ENCODE measurements at regions not wholly inside any gene's neighbourhood (a gene's known extent, or its start where the extent isn't known, plus 50 kb on each side); places are given as distances from the start of the nearest gene placed in this dataset.

DNA sequence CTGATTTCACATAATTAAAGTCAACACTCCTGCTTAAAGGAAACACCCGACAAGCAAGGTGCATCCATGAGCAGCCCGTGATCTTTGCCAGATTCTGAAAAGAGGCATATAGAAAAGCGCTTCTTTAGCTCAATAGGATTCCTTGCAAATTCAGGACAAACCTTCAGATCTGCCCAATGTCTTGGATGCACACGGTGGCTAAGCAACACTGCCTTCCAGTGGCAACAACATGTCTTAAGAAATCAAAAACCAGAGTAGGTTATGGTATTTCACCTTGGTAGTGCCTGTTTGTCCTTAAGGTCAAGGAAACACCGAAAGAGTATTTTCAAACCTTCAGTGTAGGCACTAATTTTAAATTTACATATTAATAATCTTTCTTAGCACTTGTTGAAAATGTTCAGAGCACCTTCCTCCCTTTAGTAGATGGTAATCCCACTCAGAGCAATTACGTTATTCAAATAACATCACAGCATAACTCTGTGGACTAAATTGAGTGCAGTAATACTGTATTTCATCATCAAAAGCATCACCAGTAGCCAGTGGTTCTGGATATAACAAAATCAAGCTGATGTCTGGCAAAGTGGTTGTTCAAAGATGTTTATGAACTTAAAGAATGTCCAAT, 58.0 kb upstream of the CDKN3 start:
- TF ChIP-seq, protein P1, sequence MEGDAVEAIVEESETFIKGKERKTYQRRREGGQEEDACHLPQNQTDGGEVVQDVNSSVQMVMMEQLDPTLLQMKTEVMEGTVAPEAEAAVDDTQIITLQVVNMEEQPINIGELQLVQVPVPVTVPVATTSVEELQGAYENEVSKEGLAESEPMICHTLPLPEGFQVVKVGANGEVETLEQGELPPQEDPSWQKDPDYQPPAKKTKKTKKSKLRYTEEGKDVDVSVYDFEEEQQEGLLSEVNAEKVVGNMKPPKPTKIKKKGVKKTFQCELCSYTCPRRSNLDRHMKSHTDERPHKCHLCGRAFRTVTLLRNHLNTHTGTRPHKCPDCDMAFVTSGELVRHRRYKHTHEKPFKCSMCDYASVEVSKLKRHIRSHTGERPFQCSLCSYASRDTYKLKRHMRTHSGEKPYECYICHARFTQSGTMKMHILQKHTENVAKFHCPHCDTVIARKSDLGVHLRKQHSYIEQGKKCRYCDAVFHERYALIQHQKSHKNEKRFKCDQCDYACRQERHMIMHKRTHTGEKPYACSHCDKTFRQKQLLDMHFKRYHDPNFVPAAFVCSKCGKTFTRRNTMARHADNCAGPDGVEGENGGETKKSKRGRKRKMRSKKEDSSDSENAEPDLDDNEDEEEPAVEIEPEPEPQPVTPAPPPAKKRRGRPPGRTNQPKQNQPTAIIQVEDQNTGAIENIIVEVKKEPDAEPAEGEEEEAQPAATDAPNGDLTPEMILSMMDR (conservative IDR thresholded peaks at IDR 0.05) = peak; percentile 67
- Mint-ChIP-seq H3K4me1 (ENCODE audit: unreplicated experiment) (peaks cover 22% of the 10 kb centered on the region), H3K27me3 (peaks cover 28% of the 10 kb centered on the region), H3K9me3 (no peaks in the 10 kb centered on the region), H3K4me3 (no peak overlapping the region), H3K27ac (no peak overlapping the region), H3K36me3 (no peaks in the 10 kb centered on the region)
- DNase-seq (ENCODE audit: extremely low spot score, unreplicated experiment) = no peak

DNA sequence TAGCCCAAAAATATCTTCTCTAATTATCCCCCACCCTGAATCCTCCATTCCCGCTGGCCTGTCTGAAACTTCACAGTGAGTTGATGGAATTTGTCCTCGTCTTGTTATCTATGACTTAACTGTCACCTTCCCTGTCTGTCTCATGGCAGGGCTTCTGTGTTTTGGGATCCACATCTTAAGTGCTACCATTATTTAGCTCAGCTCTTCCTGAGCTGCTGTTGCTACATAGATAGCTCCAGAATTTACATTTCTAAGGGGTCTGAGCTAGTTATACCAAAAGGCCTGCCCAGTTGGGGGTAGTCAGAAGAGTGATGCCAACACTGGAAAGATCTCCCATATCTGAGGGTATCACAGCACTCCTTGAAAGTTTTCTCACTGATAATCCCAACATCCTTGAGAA, 57.0 kb upstream of the CDKN3 start:
- DNase-seq (ENCODE audit: extremely low spot score, unreplicated experiment) = no peak
- no peak overlapping the region for H3K4me3 Mint-ChIP-seq
- TF ChIP-seq, protein P1 (conservative IDR thresholded peaks at IDR 0.05) = no peak
- H3K36me3 Mint-ChIP-seq = no peaks in the 10 kb centered on the region
- no peak overlapping the region for H3K27ac Mint-ChIP-seq
- H3K4me1 Mint-ChIP-seq (ENCODE audit: unreplicated experiment) = peaks cover 31% of the 10 kb centered on the region
- no peaks in the 10 kb centered on the region for H3K9me3 Mint-ChIP-seq
- peaks cover 31% of the 10 kb centered on the region for H3K27me3 Mint-ChIP-seq

DNA sequence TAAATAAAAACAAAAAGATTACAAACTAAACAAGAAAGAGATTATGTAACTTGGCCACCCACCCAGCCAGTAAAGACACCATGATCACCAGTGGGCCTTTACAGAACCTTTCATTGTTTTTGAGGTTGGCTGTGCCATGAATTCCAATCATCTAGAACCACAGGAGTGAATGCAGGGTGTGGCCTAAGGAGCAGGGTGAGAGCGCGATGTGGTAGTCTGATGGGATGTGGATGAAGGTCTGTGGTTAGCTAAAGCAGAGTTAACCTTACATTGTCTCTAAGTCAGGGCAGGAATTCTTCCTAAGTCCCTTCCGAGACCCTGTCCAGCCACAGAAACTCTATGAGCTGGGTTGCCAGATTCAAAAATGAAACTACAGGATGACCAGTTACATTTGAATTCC, 54.0 kb upstream of the CDKN3 start:
- no peaks in the 10 kb centered on the region for H3K36me3 Mint-ChIP-seq
- TF ChIP-seq, protein P1 (conservative IDR thresholded peaks at IDR 0.05) = no peak
- peaks cover 27% of the 10 kb centered on the region for H3K4me1 Mint-ChIP-seq (ENCODE audit: unreplicated experiment)
- H3K9me3 Mint-ChIP-seq = no peaks in the 10 kb centered on the region
- no peak overlapping the region for H3K4me3 Mint-ChIP-seq
- peaks cover 26% of the 10 kb centered on the region for H3K27me3 Mint-ChIP-seq
- no peak for DNase-seq (ENCODE audit: extremely low spot score, unreplicated experiment)
- no peak overlapping the region for H3K27ac Mint-ChIP-seq

DNA sequence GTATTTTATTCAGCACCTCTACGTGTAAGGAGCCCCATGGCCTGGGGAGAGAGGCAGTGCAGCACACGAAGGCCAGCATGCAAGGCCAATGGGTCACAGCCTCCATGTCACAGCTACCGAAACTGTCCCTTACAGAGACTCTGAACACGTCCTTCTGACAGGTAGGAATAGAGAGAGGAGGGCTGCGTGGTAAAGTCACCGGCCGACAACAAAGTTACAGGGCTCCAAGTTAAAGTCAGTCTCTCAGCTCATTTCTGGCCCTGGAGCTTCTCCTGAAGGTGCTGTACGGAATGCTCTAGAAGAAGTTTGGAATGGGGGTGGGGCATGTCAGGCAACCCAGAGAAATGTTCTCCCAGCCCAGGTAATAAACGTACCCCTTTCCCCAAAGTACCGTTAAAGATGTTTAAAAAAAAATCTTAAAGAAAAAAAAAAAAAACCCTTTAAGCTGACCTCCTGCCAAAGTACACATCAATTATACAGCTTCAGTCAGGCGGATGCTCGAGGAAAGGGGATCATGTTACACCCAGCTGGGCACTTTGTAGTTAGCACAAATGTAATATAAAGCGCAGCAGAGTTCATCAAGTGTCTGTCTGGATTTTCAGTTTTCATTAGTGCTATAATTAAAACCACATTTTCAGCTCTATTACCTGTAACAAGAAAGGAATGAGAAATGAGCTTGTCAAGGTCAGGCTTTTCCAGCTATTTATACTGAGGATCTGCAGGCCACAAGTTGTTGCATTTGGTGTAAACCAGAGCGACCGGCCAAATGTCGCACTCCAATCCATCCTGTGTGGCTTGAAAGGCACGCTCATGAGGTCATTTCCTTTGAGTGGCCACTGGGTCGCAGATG, 53.3 kb upstream of the CDKN3 start:
- TF ChIP-seq, protein P1 (conservative IDR thresholded peaks at IDR 0.05) = no peak
- DNase-seq (ENCODE audit: extremely low spot score, unreplicated experiment) = no peak
- peak overlapping the region; percentile 50 for H3K4me3 Mint-ChIP-seq
- H3K27ac Mint-ChIP-seq = peak overlapping the region; percentile 17
- peaks cover 23% of the 10 kb centered on the region for H3K27me3 Mint-ChIP-seq
- H3K36me3 Mint-ChIP-seq = no peaks in the 10 kb centered on the region
- peaks cover 24% of the 10 kb centered on the region for H3K4me1 Mint-ChIP-seq (ENCODE audit: unreplicated experiment)
- H3K9me3 Mint-ChIP-seq = no peaks in the 10 kb centered on the region

DNA sequence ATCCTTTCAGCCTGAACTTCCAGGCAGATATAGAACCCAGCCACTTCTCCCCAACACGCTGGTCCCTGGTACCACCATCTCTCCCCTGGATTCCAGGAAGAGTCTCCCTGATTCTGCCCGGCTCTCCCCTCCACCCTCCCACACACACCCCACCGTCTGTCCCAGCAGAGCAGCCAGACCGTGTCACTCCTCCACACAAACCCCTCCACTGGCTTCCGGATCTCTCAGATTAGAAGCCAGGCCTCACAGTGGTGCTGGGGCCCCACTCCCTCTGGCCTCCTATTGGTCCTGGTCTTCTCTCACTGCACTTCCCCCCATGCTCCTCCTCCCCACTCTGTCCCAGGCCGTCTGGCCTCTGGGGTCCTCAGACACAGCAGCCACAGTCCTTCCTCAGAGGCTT, 52.4 kb upstream of the CDKN3 start:
- Mint-ChIP-seq H3K9me3 (no peaks in the 10 kb centered on the region), H3K27ac (peak overlapping the region; percentile 42), H3K4me1 (ENCODE audit: unreplicated experiment) (peaks cover 26% of the 10 kb centered on the region), H3K4me3 (peak overlapping the region; percentile 29), H3K27me3 (peaks cover 19% of the 10 kb centered on the region), H3K36me3 (no peaks in the 10 kb centered on the region)
- TF ChIP-seq, protein P1 (conservative IDR thresholded peaks at IDR 0.05) = no peak
- DNase-seq (ENCODE audit: extremely low spot score, unreplicated experiment) = no peak
